ENCODE measurements at regions not wholly inside any gene's neighbourhood (a gene's known extent, or its start where the extent isn't known, plus 50 kb on each side); places are given as distances from the start of the nearest gene placed in this dataset.
"Not testable (repeated sequence)": the region's sequence is repeated elsewhere in the genome, so short reads cannot be mapped to it uniquely, and the experiment has no call there.

- no peak for DNase-seq
Measured at GRCh38 chr14:21941885-21942284, 268.3 kb upstream of the OR4E1 start.

GRCh38 chr14:21940887-21941856 lies 267.6 kb upstream of the OR4E1 start:
- DNase-seq: peak; percentile 29 to 44 (median 38)

- DNase-seq: no peak
Measured at GRCh38 chr14:21939836-21940235, 266.2 kb upstream of the OR4E1 start.

GRCh38 chr14:21937996-21938395 lies 264.4 kb upstream of the OR4E1 start:
- no peak for DNase-seq

- DNase-seq: no peak
Measured at GRCh38 chr14:21933681-21934080, 260.1 kb upstream of the OR4E1 start.

GRCh38 chr14:21924479-21924878 lies 250.9 kb upstream of the OR4E1 start:
- DNase-seq: no peak

GRCh38 chr14:21923820-21924219 lies 250.2 kb upstream of the OR4E1 start:
- no peak for DNase-seq

GRCh38 chr14:21921453-21921852 lies 247.8 kb upstream of the OR4E1 start:
- DNase-seq: no peak

- DNase-seq: peak; percentile 65 to 68 (median 67)
Measured at GRCh38 chr14:21917699-21918436, 244.2 kb upstream of the OR4E1 start.

GRCh38 chr14:21915826-21916225 lies 242.2 kb upstream of the OR4E1 start:
- peak; percentile 40 to 45 (median 40) for DNase-seq

GRCh38 chr14:21913759-21914158 lies 240.1 kb upstream of the OR4E1 start:
- DNase-seq: peak; percentile 88 to 91 (median 91)

GRCh38 chr14:21912367-21912766 lies 238.7 kb upstream of the OR4E1 start:
- no peak for DNase-seq

- DNase-seq: no peak
Measured at GRCh38 chr14:21911877-21912276, 238.3 kb upstream of the OR4E1 start.

GRCh38 chr14:21910260-21910659 lies 236.6 kb upstream of the OR4E1 start:
- no peak for DNase-seq

GRCh38 chr14:21902561-21903181 lies 229.1 kb upstream of the OR4E1 start:
- DNase-seq: peak in 2 of 3 donors; percentile 26 to 30

- DNase-seq: not testable (repeated sequence)
Measured at GRCh38 chr14:21894898-21895194, 221.2 kb upstream of the OR4E1 start.

- DNase-seq: peak; percentile 27 to 48 (median 44)
Measured at GRCh38 chr14:21894003-21894897, 220.6 kb upstream of the OR4E1 start.

GRCh38 chr14:21891921-21892320 lies 218.3 kb upstream of the OR4E1 start:
- DNase-seq: peak in 1 of 3 donors; percentile 8

GRCh38 chr14:21884995-21885394 lies 211.4 kb upstream of the OR4E1 start:
- no peak for DNase-seq

- DNase-seq: peak; percentile 19 to 33 (median 29)
Measured at GRCh38 chr14:21882226-21882625, 208.6 kb upstream of the OR4E1 start.

GRCh38 chr14:21880918-21881317 lies 207.3 kb upstream of the OR4E1 start:
- DNase-seq: peak in 1 of 3 donors; percentile 6

- no peak for DNase-seq
Measured at GRCh38 chr14:21875791-21876190, 202.2 kb upstream of the OR4E1 start.

All from suppressor macrophage treated with lipopolysaccharide for 1 hour (primary cell).